ENCODE measurements at regions not wholly inside any gene's neighbourhood (a gene's known extent, or its start where the extent isn't known, plus 50 kb on each side); places are given as distances from the start of the nearest gene placed in this dataset.
A peak's percentile ranks its signal among the peaks of the same experiment; 100 is the strongest.

DNA sequence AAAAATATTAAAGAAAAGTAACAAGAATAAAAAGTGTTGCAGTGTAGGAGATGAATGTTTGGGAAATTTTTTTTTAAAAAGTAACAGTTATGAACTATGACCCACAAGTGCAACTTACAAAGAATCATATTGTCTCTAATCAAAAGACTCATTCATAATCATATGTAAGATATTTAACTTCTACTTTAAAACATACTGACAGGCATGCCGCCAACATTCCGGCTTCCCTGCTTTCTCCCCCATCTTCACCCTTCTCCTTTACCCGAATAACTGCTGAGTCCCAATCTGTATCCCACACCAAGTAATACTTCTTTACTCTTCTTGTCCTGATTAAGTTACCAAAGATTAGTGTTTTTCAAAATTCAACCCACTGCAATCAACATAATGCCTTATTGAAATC, 598.8 kb upstream of the FRG1 start:
- POLR2A ChIA-PET, result no interaction called here
- no peak overlapping the region for H3K4me3 ChIP-seq (ENCODE audit: low read length)
- no peak overlapping the region for H3K27ac Mint-ChIP-seq
- no peak overlapping the region for H3K4me3 Mint-ChIP-seq
- no peaks in the 10 kb centered on the region for H3K4me1 Mint-ChIP-seq
- peaks cover 7 to 22% (median 17%) of the 10 kb centered on the region in 5 donors for H3K9me3 Mint-ChIP-seq
- no peaks in the 10 kb centered on the region for H3K36me3 ChIP-seq (ENCODE audit: insufficient read depth, low read length)
- no peaks in the 10 kb centered on the region for H3K9me3 ChIP-seq (ENCODE audit: low read length)
- H3K27me3 ChIP-seq (ENCODE audit: insufficient read depth, low read length, poor library complexity, severe bottlenecking), result no peaks in the 10 kb centered on the region
- H3K27ac ChIP-seq (ENCODE audit: low read depth, low read length), result no peak overlapping the region
- DNase-seq, result no peak
- no peaks in the 10 kb centered on the region for H3K36me3 Mint-ChIP-seq
- CTCF ChIA-PET, result no interaction called here
- H3K27me3 Mint-ChIP-seq, result no peaks in the 10 kb centered on the region
- H3K4me1 ChIP-seq (ENCODE audit: insufficient read depth, low read length), result no peaks in the 10 kb centered on the region

DNA sequence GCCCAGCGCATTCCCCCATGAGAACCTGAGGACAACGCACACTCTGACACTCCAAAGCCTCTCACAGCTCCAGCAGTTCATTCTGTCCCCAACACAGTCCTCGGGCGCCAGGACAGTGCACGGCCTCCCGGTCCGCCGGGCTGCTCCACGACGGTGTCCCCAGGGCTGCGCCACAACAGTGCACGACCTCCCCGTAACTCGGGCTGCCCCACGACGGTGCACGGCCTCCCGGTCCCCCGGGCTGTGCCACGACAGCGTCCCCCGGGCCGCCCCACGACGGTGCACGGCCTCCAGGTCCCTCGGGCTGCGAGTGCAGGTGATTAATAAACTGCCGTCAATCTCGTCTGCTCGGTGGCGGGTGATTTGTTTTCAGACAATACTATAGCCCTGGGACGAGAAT, 585.1 kb upstream of the FRG1 start:
- ChIA-PET CTCF (no interaction called here), POLR2A (no interaction called here)
- Mint-ChIP-seq H3K4me3 (no peak overlapping the region), H3K27ac (no peak overlapping the region), H3K36me3 (peaks cover 0 to 2% (median 0%) of the 10 kb centered on the region in 3 donors), H3K9me3 (peaks cover 0 to 9% (median 4%) of the 10 kb centered on the region in 5 donors), H3K27me3 (no peaks in the 10 kb centered on the region), H3K4me1 (no peaks in the 10 kb centered on the region)
- Histone ChIP-seq H3K27me3 (ENCODE audit: insufficient read depth, low read length, poor library complexity, severe bottlenecking) (no peaks in the 10 kb centered on the region), H3K4me3 (ENCODE audit: low read length) (no peak overlapping the region), H3K27ac (ENCODE audit: low read depth, low read length) (no peak overlapping the region), H3K4me1 (ENCODE audit: insufficient read depth, low read length) (no peaks in the 10 kb centered on the region), H3K36me3 (ENCODE audit: insufficient read depth, low read length) (no peaks in the 10 kb centered on the region), H3K9me3 (ENCODE audit: low read length) (no peaks in the 10 kb centered on the region)
- no peak for DNase-seq

GRCh38 chr4:189362364-189362763, 578.3 kb upstream of the FRG1 start:
- H3K4me1 ChIP-seq (ENCODE audit: insufficient read depth, low read length), result no peaks in the 10 kb centered on the region
- no peak overlapping the region for H3K27ac Mint-ChIP-seq
- DNase-seq, result no peak
- H3K36me3 ChIP-seq (ENCODE audit: insufficient read depth, low read length), result no peaks in the 10 kb centered on the region
- no peak overlapping the region for H3K4me3 Mint-ChIP-seq
- H3K4me3 ChIP-seq (ENCODE audit: low read length), result no peak overlapping the region
- no peaks in the 10 kb centered on the region for H3K27me3 ChIP-seq (ENCODE audit: insufficient read depth, low read length, poor library complexity, severe bottlenecking)
- H3K9me3 ChIP-seq (ENCODE audit: low read length), result no peaks in the 10 kb centered on the region
- peaks cover 0 to 6% (median 0%) of the 10 kb centered on the region in 5 donors for H3K9me3 Mint-ChIP-seq
- H3K27me3 Mint-ChIP-seq, result no peaks in the 10 kb centered on the region
- H3K36me3 Mint-ChIP-seq, result no peaks in the 10 kb centered on the region
- H3K4me1 Mint-ChIP-seq, result no peaks in the 10 kb centered on the region
- no peak overlapping the region for H3K27ac ChIP-seq (ENCODE audit: low read depth, low read length)
- ChIA-PET POLR2A (no interaction called here), CTCF (no interaction called here)

GRCh38 chr4:189364032-189364449, 576.6 kb upstream of the FRG1 start:
- H3K4me1 ChIP-seq (ENCODE audit: insufficient read depth, low read length), result no peaks in the 10 kb centered on the region
- H3K4me3 Mint-ChIP-seq, result no peak overlapping the region
- H3K27ac Mint-ChIP-seq, result no peak overlapping the region
- H3K36me3 Mint-ChIP-seq, result no peaks in the 10 kb centered on the region
- H3K9me3 ChIP-seq (ENCODE audit: low read length), result no peaks in the 10 kb centered on the region
- H3K27ac ChIP-seq (ENCODE audit: low read depth, low read length), result no peak overlapping the region
- no peaks in the 10 kb centered on the region for H3K27me3 ChIP-seq (ENCODE audit: insufficient read depth, low read length, poor library complexity, severe bottlenecking)
- H3K36me3 ChIP-seq (ENCODE audit: insufficient read depth, low read length), result no peaks in the 10 kb centered on the region
- H3K4me1 Mint-ChIP-seq, result no peaks in the 10 kb centered on the region
- H3K4me3 ChIP-seq (ENCODE audit: low read length), result no peak overlapping the region
- peaks cover 0 to 9% (median 5%) of the 10 kb centered on the region in 5 donors for H3K9me3 Mint-ChIP-seq
- POLR2A ChIA-PET, result no interaction called here
- CTCF ChIA-PET, result no interaction called here
- no peak for DNase-seq
- H3K27me3 Mint-ChIP-seq, result no peaks in the 10 kb centered on the region

- Mint-ChIP-seq H3K4me1 (no peaks in the 10 kb centered on the region), H3K36me3 (no peaks in the 10 kb centered on the region), H3K9me3 (peaks cover 0 to 8% (median 5%) of the 10 kb centered on the region in 5 donors), H3K27me3 (no peaks in the 10 kb centered on the region), H3K27ac (peak overlapping the region in 1 of 8 donors; percentile 77), H3K4me3 (no peak overlapping the region)
- Histone ChIP-seq H3K27ac (ENCODE audit: low read depth, low read length) (no peak overlapping the region), H3K4me3 (ENCODE audit: low read length) (no peak overlapping the region), H3K36me3 (ENCODE audit: insufficient read depth, low read length) (no peaks in the 10 kb centered on the region), H3K9me3 (ENCODE audit: low read length) (no peaks in the 10 kb centered on the region), H3K27me3 (ENCODE audit: insufficient read depth, low read length, poor library complexity, severe bottlenecking) (no peaks in the 10 kb centered on the region), H3K4me1 (ENCODE audit: insufficient read depth, low read length) (no peaks in the 10 kb centered on the region)
- ChIA-PET POLR2A (no interaction called here), CTCF (no interaction called here)
- no peak for DNase-seq
Observed at GRCh38 chr4:189365451-189365850, 575.2 kb upstream of the FRG1 start.

DNA sequence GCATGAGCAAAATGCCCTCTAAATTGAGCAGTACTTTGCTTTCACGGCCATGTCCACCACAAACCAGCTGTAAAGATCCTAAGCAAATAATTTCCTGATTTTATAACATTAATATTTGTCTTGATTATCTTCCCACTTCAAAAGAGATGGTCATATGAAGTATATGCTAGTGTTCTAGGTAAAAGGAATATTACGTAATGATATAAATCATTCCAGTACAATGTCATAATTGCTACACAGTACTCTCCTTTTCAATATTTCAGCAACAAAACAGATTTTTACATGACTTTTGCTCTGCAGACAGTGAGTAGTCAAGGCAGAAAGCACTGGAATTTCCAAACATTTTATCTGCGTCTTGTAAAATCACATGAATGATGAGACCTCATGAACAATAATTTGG, 572.8 kb upstream of the FRG1 start:
- H3K9me3 Mint-ChIP-seq, result peaks cover 0 to 8% (median 5%) of the 10 kb centered on the region in 5 donors
- no peaks in the 10 kb centered on the region for H3K36me3 Mint-ChIP-seq
- Histone ChIP-seq H3K27ac (ENCODE audit: low read depth, low read length) (no peak overlapping the region), H3K36me3 (ENCODE audit: insufficient read depth, low read length) (no peaks in the 10 kb centered on the region), H3K27me3 (ENCODE audit: insufficient read depth, low read length, poor library complexity, severe bottlenecking) (no peaks in the 10 kb centered on the region), H3K4me3 (ENCODE audit: low read length) (no peak overlapping the region), H3K9me3 (ENCODE audit: low read length) (no peaks in the 10 kb centered on the region), H3K4me1 (ENCODE audit: insufficient read depth, low read length) (no peaks in the 10 kb centered on the region)
- H3K27me3 Mint-ChIP-seq, result no peaks in the 10 kb centered on the region
- H3K27ac Mint-ChIP-seq, result no peak overlapping the region
- CTCF ChIA-PET, result no interaction called here
- DNase-seq, result no peak
- no peak overlapping the region for H3K4me3 Mint-ChIP-seq
- no peaks in the 10 kb centered on the region for H3K4me1 Mint-ChIP-seq
- POLR2A ChIA-PET, result no interaction called here

- no peaks in the 10 kb centered on the region for H3K9me3 ChIP-seq (ENCODE audit: low read length)
- no peaks in the 10 kb centered on the region for H3K27me3 Mint-ChIP-seq
- H3K36me3 ChIP-seq (ENCODE audit: insufficient read depth, low read length), result no peaks in the 10 kb centered on the region
- ChIA-PET CTCF (no interaction called here), POLR2A (no interaction called here)
- H3K27me3 ChIP-seq (ENCODE audit: insufficient read depth, low read length, poor library complexity, severe bottlenecking), result no peaks in the 10 kb centered on the region
- H3K4me3 ChIP-seq (ENCODE audit: low read length), result no peak overlapping the region
- no peaks in the 10 kb centered on the region for H3K4me1 ChIP-seq (ENCODE audit: insufficient read depth, low read length)
- no peak overlapping the region for H3K4me3 Mint-ChIP-seq
- H3K27ac Mint-ChIP-seq, result no peak overlapping the region
- H3K27ac ChIP-seq (ENCODE audit: low read depth, low read length), result no peak overlapping the region
- DNase-seq, result no peak
- peaks cover 3 to 13% (median 4%) of the 10 kb centered on the region in 5 donors for H3K9me3 Mint-ChIP-seq
- no peaks in the 10 kb centered on the region for H3K4me1 Mint-ChIP-seq
- no peaks in the 10 kb centered on the region for H3K36me3 Mint-ChIP-seq
Observed at GRCh38 chr4:189374176-189374575, 566.5 kb upstream of the FRG1 start.

DNA sequence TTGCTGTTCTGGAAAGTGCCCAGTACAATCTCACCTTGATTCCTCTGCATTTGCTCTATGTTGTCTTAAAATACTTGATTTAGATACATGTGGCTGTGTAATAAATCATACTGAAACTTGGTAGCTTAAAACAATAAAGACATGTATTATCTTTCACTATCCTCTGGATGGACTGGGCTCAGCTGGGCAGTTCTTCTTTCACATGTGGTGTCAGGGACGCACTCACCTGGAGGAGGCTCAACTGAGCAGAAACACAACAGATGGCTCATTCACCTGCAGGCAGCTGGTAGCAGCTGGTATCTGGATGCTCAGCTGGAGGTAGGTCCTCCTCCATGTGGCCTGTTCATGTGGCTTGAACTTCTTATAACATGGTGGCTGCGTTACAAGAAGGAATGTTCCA, 563.8 kb upstream of the FRG1 start:
- Mint-ChIP-seq H3K36me3 (no peaks in the 10 kb centered on the region), H3K27ac (no peak overlapping the region), H3K4me3 (no peak overlapping the region), H3K27me3 (no peaks in the 10 kb centered on the region), H3K4me1 (no peaks in the 10 kb centered on the region), H3K9me3 (peaks cover 3 to 13% (median 4%) of the 10 kb centered on the region in 5 donors)
- no peak for DNase-seq
- ChIA-PET POLR2A (no interaction called here), CTCF (no interaction called here)
- Histone ChIP-seq H3K36me3 (ENCODE audit: insufficient read depth, low read length) (no peaks in the 10 kb centered on the region), H3K9me3 (ENCODE audit: low read length) (no peaks in the 10 kb centered on the region), H3K27ac (ENCODE audit: low read depth, low read length) (no peak overlapping the region), H3K27me3 (ENCODE audit: insufficient read depth, low read length, poor library complexity, severe bottlenecking) (no peaks in the 10 kb centered on the region), H3K4me1 (ENCODE audit: insufficient read depth, low read length) (no peaks in the 10 kb centered on the region), H3K4me3 (ENCODE audit: low read length) (no peak overlapping the region)

DNA sequence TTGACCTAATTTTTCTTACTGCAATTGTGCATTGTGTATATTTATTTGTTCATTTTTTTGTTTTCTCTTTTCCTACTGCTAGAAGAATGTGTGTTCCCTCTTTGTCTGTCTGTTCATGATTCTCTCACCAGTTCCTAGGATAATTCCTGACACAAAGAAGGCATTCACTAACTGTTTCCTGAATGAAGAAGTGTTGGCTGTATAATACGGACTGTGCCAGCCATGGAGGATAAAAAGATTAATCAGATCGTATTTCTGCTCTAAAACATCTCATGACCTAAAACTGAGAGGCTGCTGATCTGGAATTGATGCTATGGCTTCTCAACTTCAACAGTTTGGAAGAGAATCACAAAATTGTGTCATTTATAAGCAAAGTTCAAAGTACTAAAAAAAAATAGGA, 563.1 kb upstream of the FRG1 start:
- H3K27me3 ChIP-seq (ENCODE audit: insufficient read depth, low read length, poor library complexity, severe bottlenecking), result no peaks in the 10 kb centered on the region
- CTCF ChIA-PET, result no interaction called here
- H3K4me3 Mint-ChIP-seq, result no peak overlapping the region
- peaks cover 3 to 15% (median 4%) of the 10 kb centered on the region in 5 donors for H3K9me3 Mint-ChIP-seq
- no peaks in the 10 kb centered on the region for H3K36me3 Mint-ChIP-seq
- H3K9me3 ChIP-seq (ENCODE audit: low read length), result no peaks in the 10 kb centered on the region
- H3K4me3 ChIP-seq (ENCODE audit: low read length), result no peak overlapping the region
- no peak for DNase-seq
- H3K4me1 Mint-ChIP-seq, result no peaks in the 10 kb centered on the region
- POLR2A ChIA-PET, result no interaction called here
- no peak overlapping the region for H3K27ac ChIP-seq (ENCODE audit: low read depth, low read length)
- no peaks in the 10 kb centered on the region for H3K27me3 Mint-ChIP-seq
- H3K27ac Mint-ChIP-seq, result no peak overlapping the region
- H3K36me3 ChIP-seq (ENCODE audit: insufficient read depth, low read length), result no peaks in the 10 kb centered on the region
- H3K4me1 ChIP-seq (ENCODE audit: insufficient read depth, low read length), result no peaks in the 10 kb centered on the region

Data from CD8-positive, alpha-beta memory T cell (primary cell).